SH-SY5Y (cell line): ENCODE measurements at regions not wholly inside any gene's neighbourhood (a gene's known extent, or its start where the extent isn't known, plus 50 kb on each side); places are given as distances from the start of the nearest gene placed in this dataset.

Experiments
- GATA2 ChIP-seq: IDR thresholded peaks from 2 replicates; pipeline ENCODE4 v1.6.1; 2011; ENCODE audit warnings: mild to moderate bottlenecking, low read depth, low read length
- GATA3 ChIP-seq: IDR thresholded peaks from 2 replicates; pipeline ENCODE4 v1.6.1; 2011; ENCODE audit warnings: low read depth, mild to moderate bottlenecking, low read length, moderate library complexity

DNA sequence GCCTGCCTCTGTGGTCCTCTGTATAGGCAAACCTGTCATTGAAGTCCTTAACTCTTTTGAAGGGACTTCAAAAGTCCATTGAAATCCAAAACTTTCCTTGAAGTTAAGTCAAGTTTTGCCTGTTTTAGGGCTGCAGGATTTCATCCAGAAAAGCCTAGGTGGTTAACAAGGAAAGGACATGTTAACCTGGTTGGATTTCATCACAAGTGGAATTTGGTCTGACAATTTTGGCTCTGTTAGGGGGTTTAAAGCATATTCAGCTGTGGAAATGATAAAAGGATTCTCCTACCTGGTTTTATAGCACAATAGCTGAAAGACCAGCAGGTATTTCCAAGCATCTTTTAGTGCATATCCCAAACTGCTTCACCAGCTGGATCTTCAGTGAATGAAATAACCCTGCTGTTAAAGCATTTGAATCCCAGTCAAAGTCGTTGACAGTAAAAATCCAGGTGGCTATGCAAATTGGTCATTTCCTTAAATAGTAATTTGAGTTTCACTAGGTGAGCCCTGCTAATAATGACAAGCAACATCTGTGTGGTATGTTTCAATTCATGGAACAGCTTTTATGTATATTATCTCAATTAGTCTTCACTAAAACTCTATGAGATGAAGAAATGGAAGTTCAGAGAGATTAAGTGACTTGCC, 400.5 kb downstream of the ETNK1 start:
- no peak for TF ChIP-seq GATA3
- no peak for TF ChIP-seq GATA2
